Glomerular visceral epithelial cell (primary cell): ENCODE measurements at regions not wholly inside any gene's neighbourhood (a gene's known extent, or its start where the extent isn't known, plus 50 kb on each side); places are given as distances from the start of the nearest gene placed in this dataset.
"Not testable (repeated sequence)": the region's sequence is repeated elsewhere in the genome, so short reads cannot be mapped to it uniquely, and the experiment has no call there.

Experiments used
- DNase-seq: peaks from one replicate; pipeline ENCODE4 v3.0.0-alpha.2; 2016; ENCODE audit errors: extremely low spot score

DNA sequence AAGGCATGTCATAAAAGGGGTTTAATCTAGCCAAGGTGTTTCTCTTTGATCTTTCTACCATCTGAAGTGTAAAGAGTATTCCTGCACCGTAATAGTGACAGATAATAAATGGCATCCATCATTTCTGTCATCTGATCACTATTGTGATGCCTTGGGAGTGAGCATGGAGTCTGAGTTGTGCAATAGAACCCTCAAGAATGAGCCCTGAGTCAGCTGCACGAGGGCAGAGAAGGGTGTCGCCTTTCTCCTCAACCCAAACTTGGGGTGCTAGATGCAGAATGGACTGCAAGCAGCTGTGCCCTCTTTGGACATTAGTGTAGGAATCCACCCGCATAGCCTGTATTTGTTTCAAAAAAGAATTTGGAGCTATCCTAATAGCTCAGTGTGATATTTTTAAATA lies 115.2 kb downstream of the ZNF37A start:
- DNase-seq, result no peak

DNA sequence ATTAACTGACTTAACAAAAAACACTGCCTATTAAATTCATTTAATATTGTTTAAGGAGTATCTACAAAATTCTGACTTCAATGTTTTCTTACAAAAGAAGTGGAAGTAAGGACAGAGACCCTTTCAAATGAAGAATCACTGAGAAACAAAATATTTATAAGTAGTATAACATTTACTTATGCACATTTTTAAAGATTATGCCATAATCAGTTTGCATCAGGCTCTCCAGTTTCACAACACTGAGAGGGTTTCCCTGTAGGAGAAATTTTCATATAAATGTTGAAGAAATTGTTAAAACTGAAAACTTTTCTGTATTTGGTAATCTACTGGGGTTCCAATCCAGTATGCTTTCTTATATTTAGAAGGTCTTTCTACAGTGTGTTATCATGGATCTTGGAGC lies 115.6 kb downstream of the ZNF37A start:
- not testable (repeated sequence) for DNase-seq

DNA sequence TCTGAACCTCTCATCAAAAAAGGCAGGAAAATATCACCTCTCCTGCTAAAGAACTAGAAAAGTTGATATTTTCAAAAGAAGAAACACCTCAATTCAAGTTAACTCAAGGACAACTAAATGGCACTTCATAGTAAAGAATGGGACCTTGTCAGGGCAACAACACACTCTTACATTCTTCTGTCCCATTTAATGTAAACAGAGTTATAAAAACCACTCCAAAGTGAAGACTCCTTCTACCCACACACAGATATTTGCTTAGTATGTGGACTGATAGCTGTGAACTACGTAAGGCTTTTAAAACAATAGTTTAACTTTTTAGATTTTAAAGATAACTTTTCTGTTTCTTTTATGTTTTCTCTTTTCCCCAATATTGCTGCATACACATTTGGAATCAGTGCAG lies 118.3 kb downstream of the ZNF37A start:
- no peak for DNase-seq

DNA sequence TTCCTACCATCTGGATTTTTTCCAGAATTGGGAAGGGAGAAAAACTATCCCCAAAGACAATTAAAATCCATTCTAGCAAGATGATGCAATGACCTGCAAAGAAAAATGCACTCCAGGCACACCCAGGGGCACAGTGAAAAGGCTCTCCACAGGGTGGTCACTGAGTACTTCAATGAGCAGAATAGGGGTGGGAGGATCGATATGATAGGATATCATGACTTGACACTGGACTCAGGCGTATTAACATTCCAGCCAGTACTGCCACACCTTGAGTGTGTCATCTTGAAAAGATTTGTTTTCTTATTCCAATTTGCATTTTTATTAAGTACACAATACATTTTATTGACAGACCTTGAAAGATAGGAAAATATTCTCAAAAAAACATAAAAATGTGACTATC lies 132.2 kb downstream of the ZNF37A start:
- no peak for DNase-seq

DNA sequence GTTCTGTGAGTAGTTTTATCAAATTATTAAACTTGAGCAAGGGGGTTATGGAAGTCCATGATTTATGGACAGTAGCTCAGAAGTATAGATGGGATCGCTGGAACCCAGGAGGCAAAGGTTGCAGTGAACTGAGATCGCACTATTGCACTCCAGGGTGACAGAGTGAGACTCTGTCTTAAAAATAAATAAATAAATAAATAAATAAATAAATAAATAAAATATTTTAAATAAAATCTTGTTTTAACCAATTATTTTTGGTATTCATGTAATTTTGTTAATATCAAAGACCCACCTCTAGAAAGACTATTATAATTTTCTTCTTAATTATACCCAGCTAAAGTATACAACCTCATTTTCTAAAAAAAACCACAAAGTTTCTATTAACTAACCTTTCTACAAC lies 134.3 kb downstream of the ZNF37A start:
- DNase-seq, result no peak

DNA sequence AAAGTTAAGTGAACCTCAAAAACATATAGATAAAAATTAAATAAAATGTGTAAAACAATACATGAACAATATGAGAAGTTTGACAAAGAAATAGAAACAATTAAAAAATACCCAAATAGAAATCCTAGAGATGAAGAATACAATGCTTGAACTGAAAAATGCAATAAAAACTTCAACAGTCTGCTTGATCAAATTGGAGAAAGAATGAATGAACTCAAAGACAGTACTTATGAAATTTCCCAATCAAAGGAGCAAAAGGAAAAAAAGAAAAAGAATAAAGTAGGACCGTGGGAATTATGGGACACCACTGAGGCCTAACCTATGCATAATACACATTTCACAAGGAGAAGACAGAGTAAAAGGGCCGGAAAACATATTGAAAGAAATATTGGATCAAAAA lies 144.3 kb downstream of the ZNF37A start:
- DNase-seq, result not testable (repeated sequence)

DNA sequence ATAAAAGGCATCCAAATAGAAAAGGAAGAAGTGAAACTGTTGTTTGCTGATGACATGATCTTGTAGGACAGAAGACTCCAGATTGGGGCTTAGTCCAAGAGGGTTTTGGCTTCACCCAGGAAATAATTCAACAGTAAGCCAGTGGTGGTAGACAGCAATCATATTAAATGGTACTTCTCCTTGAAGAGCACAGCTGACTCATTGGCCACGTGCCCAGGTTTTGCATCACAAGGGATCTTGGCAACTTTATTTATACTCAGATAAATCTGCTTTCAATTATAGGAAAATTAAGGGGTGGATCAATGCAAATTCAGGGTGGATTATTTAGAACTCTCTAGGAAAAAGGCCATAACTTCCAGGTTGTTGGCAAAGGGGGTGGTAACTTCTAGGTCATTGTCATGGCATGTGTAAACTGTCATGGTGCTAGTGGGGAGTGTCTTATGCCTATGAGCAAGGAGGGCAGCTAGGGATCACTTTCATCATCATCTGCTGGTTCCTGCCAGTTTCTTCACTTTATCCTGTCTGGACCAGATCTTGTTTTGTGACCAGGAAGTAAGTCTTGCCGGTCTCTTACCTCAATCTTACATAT lies 148.0 kb downstream of the ZNF37A start:
- DNase-seq, result not testable (repeated sequence)

DNA sequence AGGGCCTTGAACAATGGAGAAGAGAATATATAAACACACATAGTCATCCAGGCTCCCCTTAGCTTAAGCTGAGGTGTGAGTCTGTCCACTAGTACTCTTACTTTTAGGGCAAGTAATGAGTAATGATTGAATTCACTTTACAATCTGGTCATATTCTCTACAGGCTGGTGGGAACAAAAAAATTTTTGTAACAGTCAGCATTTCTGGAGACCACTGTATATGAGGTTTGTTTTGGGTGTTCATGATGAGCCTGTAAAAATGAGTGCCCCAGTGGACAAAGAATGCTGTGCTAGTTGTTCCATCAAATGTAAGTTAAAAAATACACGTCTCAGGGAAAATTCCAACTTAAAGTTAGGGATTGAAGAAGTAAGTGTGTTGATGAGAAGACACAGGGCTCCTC lies 154.0 kb downstream of the ZNF37A start:
- not testable (repeated sequence) for DNase-seq

DNA sequence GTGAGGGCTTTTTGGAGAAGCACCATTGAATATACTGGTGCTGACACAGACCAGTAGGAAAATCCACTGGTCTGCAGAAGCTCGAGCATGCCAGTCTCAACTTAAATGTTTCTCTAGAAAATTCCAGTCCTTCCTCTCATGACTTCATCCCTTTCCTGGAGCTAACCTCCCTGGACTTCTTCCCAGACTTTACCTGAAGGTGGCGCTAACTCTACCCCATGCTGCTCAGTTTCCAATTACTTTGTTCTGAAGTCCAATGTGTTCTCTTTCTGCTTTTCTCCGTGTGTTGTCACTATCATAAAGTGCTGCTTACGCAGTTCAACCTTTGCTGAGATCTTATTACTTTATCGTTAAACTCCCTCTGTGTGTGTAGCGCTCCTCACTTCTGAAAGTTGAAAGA lies 158.4 kb downstream of the ZNF37A start:
- DNase-seq, result not testable (repeated sequence)

DNA sequence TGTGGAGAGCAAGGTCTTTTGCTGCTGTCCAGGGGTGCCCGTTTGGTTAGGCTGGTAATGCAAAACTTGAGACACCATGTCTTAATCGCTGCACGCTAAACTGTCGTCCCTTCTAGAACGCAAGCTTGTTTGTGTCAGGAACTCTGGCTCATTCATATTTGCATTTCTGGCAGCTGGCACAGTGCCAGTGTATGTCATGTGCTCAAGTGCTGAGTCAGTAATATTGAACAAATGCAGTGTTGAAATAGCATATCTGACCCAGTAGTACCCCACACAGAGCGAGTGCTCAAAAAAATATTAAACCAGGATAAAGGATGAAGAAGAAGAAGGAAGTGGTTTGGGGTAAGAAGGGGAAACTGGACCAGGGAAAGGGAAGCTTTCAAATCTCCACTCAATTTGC lies 173.4 kb downstream of the ZNF37A start:
- DNase-seq, result not testable (repeated sequence)

DNA sequence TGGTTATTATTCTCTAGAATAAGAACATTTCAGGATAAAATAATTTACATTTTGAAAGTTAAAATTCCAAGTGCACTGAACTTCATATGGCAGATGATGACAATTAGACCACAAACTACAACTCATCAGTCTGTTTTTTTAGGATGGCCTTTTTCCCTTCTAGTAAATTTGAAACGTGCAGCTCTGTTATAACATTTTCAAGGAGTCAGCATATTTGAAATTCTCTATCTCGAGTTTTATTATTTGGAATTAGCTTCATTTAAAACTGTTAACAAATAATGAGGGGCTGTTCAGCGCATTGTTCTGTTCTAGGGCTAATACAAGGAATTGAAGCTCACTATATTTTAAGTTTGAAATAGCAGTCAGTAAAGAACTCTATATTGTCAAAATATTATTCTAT lies 176.9 kb downstream of the ZNF37A start:
- DNase-seq, result not testable (repeated sequence)

DNA sequence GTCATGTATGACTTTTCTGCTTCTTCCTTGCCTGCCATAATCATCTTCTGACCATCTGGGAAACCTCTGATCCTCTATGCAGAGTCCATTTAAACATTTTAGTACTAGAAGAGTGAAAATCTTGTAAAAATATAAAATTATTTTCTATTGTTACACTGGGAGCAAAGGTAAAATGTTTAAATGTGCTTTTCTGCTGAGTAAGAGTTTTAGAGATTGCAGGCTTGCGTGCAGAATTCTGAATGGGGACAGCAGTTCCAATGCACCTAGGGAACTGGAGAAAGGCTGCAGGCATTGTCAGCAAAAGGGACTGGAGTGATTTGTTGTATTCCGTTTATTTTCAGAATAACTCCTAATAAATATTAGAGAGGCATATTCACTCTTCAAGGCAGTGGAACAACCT lies 180.7 kb downstream of the ZNF37A start:
- DNase-seq, result not testable (repeated sequence)

DNA sequence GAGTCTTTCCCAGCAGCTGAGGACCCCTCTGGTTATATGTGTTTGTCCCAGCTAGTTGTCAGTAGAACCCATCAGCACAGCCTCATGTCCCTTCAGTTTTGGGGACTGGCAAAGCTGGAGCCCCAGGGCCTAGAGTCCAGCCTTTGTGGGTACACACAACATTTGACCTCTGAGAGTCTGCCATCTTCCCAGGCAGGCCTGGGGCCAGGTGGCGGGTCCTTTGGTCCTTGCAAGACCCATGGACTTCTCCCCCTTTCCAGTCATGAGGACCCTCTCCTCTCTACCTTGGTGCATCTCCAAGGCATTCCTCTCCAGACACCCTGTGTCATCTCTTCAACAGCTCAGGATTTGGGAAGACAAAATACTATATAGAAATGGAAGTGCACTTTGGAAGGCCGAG lies 198.4 kb downstream of the ZNF37A start:
- DNase-seq, result not testable (repeated sequence)

DNA sequence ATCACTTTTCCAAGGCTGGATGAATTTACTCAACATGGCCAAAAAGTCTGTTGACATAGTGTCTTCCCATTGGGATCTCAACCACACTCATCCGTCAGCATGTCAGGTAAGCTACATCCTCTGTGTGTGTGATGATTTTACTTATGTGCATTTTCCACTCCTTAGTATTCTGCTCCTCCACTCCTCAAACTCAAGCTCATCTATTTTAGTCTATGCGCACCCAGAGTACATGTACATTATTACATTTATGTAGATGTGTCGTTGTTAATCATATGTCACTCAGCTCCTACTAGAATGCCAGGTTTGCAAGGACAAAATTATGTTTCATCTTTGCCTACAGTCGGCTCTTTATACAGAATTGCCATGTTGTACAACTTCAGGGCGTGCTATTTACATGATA lies 216.0 kb downstream of the ZNF37A start:
- DNase-seq, result not testable (repeated sequence)

DNA sequence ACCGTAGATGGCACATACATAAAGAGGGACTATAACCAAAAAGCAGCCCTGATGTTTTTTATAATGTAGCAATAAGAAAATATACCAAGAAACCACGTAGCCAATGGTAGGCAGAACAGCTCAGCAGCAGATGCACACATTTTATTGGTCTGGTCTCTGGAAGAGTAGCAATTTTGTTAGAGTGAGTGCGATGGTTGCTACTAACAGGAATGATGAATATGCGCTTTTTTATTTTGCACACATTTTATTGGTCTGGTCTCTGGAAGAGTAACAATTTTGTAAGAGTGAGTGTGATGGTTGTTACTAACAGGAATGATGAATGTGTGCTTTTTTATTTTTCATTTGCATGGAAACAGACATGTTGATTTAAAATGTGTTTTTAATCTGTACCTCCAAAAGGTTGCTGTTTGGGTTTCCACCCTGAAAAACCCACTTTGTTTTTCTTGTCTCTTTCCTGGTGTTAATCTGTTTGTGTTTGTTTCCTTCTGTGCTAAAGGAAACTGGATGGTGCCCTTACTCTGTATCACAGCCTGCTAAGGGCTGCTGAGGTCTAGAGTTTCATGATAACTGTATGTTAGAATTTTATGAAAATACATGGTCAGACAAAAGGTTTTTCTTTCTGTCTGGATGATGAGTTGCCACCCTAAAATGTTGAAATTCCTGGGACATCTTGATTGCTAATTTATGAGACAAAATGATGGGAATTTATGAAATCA lies 221.1 kb downstream of the ZNF37A start:
- not testable (repeated sequence) for DNase-seq

DNA sequence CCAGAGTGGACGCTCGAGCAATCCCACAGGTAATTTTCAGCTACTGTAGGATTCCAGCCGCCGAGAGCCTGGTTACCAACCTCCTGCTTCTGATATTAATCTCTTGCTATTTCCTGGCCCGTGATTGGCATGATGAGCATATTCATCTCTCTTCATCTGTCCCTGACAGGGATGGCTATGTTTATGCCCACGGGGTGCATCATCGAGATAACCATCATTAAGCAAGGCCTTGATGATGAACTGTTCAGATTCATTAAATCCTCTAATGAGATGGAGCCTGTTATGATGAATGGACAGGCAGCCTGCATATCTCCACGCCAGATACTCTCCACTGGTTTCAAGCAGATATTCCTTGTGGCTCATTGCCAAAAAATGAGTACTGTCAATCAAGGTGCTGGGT lies 227.3 kb downstream of the ZNF37A start:
- DNase-seq, result not testable (repeated sequence)

DNA sequence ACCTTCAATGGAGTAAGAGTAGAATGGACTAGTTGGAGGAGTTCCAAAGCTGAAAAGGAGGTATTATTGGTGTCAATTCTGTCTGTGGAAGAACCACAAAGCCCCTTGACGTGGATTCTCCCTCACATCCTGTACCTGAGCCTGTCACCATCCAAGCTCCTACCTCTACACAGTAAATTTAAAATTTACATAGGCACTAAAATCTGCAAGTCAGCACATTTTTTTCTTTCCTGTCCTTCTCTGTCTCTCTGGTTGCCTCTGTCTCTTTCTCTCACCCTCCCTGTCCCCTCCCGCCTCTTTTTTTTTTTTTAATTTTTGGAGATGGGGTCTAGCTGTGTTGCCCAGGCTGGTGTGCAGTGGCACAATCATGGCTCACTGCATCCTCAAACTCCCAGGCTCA lies 236.2 kb downstream of the ZNF37A start:
- DNase-seq, result not testable (repeated sequence)

DNA sequence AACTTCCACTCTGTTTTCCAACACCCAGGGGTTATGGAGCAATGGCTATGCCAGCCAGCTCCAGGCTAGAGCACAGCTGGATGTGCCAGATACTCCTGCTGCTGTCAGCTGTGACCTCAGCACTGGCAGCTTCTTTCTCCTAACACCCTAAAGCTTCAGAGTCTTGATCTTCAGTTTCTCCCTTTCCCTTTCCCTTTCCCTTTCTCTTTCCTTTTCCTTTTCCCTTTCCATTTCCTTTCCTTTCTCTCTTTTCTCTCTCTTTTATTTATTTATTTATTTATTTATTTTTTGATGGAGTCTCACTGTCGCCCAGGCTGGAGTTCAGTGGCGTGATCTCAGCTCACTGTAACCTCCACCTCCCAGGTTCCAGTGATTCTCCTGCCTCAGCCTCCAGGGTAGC lies 237.0 kb downstream of the ZNF37A start:
- not testable (repeated sequence) for DNase-seq

DNA sequence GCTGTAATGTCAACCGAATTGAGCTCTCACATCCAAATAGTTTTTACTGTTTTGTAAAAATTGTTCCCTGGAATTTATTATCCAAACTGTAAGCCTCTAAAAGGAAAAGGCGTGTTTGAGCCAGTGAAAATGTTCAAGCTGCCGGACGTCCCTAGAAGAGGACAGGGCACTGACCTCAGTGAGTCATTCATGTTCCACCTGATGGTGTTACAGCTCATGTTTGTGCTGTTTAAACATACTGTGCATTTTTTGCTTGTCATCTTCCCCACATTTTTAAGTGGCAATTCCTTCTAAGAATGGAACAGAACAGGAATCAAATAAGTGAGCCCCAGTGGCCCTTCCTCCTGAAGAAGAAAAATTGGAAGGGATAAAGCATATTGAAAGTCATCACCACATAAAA lies 239.6 kb downstream of the ZNF37A start:
- DNase-seq, result not testable (repeated sequence)

DNA sequence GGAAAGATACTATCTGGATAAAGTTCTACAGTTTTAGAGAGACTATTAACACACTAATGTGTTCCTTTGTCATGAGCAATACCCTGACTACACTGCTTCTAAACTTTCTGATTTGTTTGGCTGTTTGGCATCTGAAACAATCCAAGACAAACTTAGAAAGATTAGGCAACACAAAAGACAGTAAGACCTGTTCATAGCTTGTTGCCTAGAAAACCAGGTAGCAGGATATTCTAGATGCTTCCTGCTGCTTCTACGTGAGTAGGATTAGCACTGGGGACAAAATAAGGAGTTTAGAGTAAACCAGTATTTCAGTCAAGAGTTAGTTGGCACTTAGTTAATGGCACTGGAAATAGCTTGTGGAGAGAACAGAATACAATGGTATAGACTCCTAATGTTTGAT lies 256.5 kb downstream of the ZNF37A start:
- not testable (repeated sequence) for DNase-seq

DNA sequence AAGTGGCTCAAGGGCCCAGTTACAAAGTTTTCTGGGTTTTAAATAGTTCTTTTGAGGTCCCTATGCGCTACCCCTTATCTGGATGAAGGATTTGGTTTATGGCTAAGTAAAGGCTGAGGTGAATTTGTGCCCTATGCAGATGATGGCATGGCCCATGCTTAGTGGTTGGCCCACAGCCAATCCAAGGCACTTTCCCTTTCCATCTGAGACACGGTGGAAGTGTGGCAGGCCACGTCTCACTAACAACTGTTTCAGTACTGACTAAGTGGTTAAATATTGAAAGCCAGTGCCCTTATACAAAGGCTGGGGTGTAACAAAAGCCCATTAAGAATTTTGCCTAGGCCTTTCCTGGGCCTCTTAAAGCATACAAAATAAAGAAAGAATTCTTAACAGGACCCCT lies 260.3 kb downstream of the ZNF37A start:
- DNase-seq, result peak; percentile 58

DNA sequence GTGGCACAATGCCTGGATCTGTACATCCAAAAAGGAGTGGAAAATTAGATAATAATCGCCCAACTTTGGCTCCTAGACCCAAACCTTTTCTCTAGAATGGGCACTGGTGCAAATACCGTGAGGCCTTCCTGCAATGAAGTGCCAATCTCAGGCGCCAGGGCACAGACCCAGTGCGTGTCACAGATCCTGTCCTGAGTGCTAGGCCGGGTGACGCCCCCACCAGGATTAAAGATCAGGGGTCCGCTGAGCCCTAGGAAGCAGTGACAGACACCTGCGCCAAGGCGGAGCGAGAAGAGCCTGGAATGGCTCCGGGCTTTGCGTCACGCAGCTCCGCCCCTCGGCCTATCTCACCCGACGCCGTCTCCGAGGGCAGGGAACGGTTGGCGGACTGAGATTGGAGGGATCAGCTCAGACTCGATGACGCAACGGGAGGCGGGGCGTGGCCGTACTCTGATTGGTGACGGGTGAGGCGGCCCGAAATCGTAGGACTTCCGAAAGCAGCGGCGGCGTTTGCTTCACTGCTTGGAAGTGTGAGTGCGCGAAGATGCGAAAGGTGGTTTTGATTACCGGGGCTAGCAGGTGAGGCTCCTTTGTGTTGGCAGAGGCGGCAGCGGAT lies 261.9 kb downstream of the ZNF37A start:
- DNase-seq, result peak; percentile 51

DNA sequence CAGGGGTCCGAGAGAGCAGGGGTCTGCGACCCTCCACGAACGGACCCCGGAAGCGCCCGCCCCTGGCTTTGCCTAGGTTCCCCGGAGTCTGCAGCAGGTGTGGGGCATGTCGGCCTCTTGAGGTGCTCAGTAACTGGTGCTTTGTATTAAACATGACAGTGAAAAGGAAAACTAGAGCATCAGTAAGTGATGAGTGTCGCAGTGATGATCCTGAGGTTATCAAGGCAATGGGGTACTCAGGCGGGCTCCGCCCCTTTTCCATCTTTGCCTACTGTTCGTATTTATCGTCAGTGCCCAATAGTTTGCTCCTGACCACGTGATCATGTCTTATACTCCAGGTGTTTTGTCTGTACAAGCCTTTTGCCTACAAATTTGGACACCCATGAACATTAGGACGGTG lies 262.4 kb downstream of the ZNF37A start:
- not testable (repeated sequence) for DNase-seq
